ENCODE measurements at regions not wholly inside any gene's neighbourhood (a gene's known extent, or its start where the extent isn't known, plus 50 kb on each side); places are given as distances from the start of the nearest gene placed in this dataset.
"Not testable (repeated sequence)": the region's sequence is repeated elsewhere in the genome, so short reads cannot be mapped to it uniquely, and the experiment has no call there.

DNA sequence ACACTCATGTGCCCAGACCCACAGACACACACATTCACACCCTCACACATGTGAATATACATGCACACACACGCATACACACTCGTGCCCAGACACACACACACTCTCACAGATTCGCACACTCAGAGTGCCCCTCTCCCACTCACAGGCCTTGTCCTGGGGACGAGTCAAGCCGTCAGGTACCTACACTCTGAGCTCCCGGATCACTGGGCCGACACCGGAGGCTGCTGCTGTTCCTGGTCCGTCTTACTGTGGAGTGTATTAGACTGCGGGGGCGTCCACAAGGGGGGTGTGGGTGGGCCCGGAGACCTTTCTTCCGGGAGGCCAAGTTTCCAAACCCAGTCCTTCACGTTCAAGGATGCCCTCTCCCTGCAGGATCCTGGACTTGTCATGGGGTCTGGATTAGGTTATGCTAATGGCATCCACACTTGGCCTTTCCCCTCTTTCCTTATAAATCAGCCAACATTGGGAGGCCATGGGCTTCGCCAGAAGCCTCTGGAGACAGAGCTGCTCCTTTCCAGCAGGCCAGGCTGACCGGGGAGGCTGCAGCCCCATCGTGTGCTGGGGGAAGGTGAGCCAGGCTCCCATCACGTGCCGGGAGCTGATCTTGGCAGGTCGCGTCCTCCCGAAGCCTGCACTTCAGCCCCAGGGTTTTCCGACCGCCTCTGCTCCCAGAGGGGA is 186.4 kb downstream of the NPIPB11 start:
- in situ Hi-C loops (cut with HindIII; ENCODE audit: low pct_ligation_motif_present, low pct_unique_long_range_greater_than_20kb, low sequenced_read_pairs); DNase-seq: not testable (repeated sequence)

GRCh38 chr16:29219562-29219961 is 186.9 kb downstream of the NPIPB11 start:
- DNase-seq; in situ Hi-C loops (cut with HindIII; ENCODE audit: low pct_ligation_motif_present, low pct_unique_long_range_greater_than_20kb, low sequenced_read_pairs): not testable (repeated sequence)

DNA sequence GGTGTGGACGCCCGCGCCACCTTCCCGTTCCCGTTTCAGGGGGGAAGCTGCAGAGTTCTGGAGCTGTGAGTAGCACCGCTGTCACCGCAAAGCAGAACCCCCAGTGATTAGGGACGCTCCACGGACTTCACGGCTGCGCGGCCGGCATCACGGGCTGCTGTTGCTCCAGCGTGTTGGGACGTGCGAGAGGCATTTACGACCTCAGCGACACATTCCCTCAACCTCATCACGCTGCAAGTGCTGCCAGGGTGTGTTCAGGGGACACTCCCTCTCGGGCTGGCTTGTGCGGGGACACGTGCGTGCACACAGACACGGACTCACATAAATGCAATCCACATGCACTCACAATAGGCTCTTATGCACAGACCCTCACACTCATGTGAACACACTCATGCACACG is 187.9 kb downstream of the NPIPB11 start:
- DNase-seq; in situ Hi-C loops (cut with HindIII; ENCODE audit: low pct_ligation_motif_present, low pct_unique_long_range_greater_than_20kb, low sequenced_read_pairs): not testable (repeated sequence)

DNA sequence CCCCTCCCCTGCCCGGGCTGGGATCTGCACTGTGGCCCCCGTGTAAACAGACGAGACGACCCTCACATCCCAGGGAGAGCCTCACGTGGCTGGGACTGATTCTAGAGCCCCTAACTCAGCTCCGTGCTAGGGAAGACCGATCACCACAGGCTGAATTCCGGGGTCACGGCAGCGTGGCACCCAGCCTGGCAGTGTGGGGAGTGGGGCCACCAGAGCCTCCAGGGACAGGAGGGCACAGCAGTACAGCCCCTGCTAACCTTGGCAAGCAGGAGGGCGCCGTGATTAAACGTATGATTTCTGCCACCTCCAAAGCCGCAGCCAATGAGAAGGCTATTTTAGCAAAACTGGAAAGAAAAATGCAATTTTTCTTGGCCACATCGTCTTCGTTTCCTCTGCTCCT is 188.3 kb downstream of the NPIPB11 start:
- in situ Hi-C loops (cut with HindIII; ENCODE audit: low pct_ligation_motif_present, low pct_unique_long_range_greater_than_20kb, low sequenced_read_pairs); DNase-seq: not testable (repeated sequence)

DNA sequence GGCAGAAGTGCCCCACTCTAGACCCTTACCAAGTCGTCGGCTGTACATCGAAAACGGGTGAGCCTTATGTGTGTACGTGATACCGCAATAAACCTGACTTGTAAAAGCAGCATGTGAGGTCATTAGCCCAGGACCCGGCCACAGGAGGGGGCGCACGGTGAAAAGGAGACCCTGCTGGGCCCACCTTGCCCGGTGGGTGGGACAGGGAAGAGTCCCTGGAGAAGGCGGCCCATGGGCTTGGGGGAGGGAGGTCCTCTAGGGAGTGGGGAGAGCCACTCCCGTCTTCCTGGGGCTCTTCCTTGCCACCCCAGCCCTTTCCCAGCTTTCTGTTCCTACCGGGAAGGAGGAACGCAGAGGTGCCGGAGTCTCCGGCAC is 188.8 kb downstream of the NPIPB11 start:
- in situ Hi-C loops (cut with HindIII; ENCODE audit: low pct_ligation_motif_present, low pct_unique_long_range_greater_than_20kb, low sequenced_read_pairs); DNase-seq: not testable (repeated sequence)

DNA sequence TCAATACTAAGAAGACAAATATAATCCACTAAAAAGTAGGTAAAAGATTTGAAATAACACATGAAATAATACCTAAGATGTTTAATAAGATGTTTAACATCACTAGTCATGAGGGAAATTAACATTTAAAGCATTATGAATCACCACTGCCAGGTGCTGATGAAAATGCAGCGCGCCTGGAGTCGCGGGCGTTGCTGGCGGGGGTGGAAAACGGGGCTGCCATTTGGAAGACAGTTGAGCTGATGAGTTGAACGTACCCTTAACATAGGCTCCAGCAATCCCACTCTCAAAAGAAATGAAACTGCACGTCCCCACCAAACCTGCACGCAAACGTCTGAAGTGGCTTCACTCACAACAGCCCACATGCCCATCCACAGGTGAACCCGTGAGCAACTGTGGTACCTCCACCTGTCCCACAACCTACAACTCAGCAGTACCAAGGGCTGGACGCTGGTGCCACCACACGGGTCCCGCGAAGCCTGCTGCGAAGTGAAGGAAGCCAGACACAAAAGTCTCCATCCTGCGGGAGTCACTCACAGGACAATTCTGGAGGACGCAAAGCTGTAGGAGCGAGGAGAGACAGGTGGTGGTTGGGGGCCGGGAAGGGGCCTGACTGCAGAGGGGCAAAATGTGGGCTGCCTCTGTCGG is 189.3 kb downstream of the NPIPB11 start:
- in situ Hi-C loops (cut with HindIII; ENCODE audit: low pct_ligation_motif_present, low pct_unique_long_range_greater_than_20kb, low sequenced_read_pairs) = not testable (repeated sequence)

GRCh38 chr16:29213770-29214169 is 192.7 kb downstream of the NPIPB11 start:
- DNase-seq; in situ Hi-C loops (cut with HindIII; ENCODE audit: low pct_ligation_motif_present, low pct_unique_long_range_greater_than_20kb, low sequenced_read_pairs): not testable (repeated sequence)

More for the DNA sequence above, 189.3 kb downstream of the NPIPB11 start:
- not testable (repeated sequence) for DNase-seq

DNA sequence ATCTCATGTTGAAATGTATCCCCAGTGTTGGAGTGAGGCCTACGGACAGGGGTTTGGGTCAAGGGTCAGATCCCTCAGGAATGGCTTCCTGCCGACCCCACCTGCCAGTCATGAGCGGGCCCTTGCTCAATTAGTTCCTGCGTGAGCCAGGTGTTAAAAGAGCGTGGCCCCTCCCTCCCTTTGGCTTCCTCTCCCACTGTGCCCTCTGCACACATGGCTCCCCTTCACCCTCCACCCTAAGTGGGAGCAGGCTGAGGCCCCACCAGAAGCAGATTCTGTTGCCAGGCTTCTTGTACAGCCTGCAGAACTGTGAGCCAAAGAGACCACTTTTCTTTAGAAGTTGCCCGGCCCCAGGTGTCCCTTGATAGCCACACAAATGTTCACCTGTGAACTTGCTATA is 193.3 kb downstream of the NPIPB11 start:
- in situ Hi-C loops (cut with HindIII; ENCODE audit: low pct_ligation_motif_present, low pct_unique_long_range_greater_than_20kb, low sequenced_read_pairs); DNase-seq: not testable (repeated sequence)

DNA sequence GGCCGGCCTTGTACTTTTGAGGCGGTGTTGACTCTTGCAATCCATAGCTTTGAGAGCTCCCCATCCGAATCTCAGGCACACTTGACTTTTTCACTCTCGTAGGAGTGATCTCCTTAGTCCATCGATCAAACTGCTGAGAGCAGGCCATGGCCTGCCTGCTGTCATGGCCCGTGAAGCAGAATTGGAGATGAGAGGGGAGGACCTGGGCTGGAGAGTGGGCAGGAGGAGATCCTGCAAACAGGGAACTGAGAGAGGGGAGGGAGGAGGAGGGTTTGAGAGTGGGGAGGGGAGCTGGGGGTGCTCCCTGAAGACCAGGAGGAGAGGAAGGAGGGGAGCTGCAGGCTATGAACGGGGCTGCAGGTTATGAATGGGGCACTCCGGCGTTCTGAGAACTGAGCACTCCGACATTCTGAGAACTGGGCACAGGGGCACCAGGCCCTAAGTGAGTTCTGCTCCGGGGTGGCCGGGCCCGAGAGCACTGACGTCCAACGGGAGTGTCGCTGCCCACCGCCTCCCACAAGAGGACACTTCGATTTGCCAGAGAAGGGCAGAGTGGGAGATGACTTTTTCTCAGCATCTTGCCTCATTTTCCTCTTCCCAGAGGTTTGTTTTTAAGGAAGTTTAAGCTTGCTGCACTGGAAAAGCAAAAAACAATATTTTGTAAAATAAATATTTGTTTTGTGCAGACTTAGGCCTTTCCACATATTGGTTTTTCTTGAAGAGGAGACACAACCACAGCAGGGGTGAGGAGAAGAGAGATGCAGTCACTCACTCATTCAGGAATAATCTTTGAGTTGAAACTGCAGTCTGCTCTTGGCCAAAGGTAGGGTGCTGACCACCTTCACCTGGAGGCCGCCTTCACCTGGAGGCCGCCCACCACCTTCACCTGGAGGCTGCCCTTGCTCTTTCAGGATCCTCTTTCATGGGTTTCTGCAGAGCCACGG is 194.2 kb downstream of the NPIPB11 start:
- DNase-seq; in situ Hi-C loops (cut with HindIII; ENCODE audit: low pct_ligation_motif_present, low pct_unique_long_range_greater_than_20kb, low sequenced_read_pairs): not testable (repeated sequence)

DNA sequence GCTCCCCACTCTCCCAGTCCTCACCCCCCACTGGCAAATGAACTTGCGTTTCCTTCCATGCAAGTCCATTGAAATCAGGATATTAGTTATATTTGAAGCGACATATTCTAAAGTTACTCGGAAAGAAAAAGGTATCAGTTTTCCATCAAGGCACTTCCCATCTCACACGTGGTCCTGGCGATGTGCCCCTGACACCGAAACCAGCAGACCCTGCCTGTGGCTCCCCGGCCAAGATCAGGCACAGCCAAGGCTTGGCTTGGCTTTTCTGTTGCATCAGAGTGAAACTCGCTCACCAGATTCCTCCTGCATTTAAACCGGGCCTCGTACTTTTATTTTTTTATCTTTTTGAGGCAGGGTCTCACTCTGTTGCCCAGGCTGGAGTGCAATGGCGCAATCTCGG is 195.1 kb downstream of the NPIPB11 start:
- DNase-seq; in situ Hi-C loops (cut with HindIII; ENCODE audit: low pct_ligation_motif_present, low pct_unique_long_range_greater_than_20kb, low sequenced_read_pairs): not testable (repeated sequence)

- in situ Hi-C loops (cut with HindIII; ENCODE audit: low pct_ligation_motif_present, low pct_unique_long_range_greater_than_20kb, low sequenced_read_pairs); DNase-seq: not testable (repeated sequence)
These were observed 196.0 kb downstream of the NPIPB11 start for GRCh38 chr16:29210299-29211150.

- in situ Hi-C loops (cut with HindIII; ENCODE audit: low pct_ligation_motif_present, low pct_unique_long_range_greater_than_20kb, low sequenced_read_pairs); DNase-seq: not testable (repeated sequence)
These were observed 200.4 kb downstream of the NPIPB11 start for GRCh38 chr16:29206120-29206519.

- in situ Hi-C loops (cut with HindIII; ENCODE audit: low pct_ligation_motif_present, low pct_unique_long_range_greater_than_20kb, low sequenced_read_pairs); DNase-seq: not testable (repeated sequence)
These were observed 201.4 kb downstream of the NPIPB11 start for GRCh38 chr16:29205151-29205550.

GRCh38 chr16:29204806-29205135 is 201.7 kb downstream of the NPIPB11 start:
- no peak for DNase-seq
- in situ Hi-C loops (cut with HindIII; ENCODE audit: low pct_ligation_motif_present, low pct_unique_long_range_greater_than_20kb, low sequenced_read_pairs) = no loop called here

- in situ Hi-C loops (cut with HindIII; ENCODE audit: low pct_ligation_motif_present, low pct_unique_long_range_greater_than_20kb, low sequenced_read_pairs); DNase-seq: not testable (repeated sequence)
These were observed 202.3 kb downstream of the NPIPB11 start for GRCh38 chr16:29203933-29204805.

DNA sequence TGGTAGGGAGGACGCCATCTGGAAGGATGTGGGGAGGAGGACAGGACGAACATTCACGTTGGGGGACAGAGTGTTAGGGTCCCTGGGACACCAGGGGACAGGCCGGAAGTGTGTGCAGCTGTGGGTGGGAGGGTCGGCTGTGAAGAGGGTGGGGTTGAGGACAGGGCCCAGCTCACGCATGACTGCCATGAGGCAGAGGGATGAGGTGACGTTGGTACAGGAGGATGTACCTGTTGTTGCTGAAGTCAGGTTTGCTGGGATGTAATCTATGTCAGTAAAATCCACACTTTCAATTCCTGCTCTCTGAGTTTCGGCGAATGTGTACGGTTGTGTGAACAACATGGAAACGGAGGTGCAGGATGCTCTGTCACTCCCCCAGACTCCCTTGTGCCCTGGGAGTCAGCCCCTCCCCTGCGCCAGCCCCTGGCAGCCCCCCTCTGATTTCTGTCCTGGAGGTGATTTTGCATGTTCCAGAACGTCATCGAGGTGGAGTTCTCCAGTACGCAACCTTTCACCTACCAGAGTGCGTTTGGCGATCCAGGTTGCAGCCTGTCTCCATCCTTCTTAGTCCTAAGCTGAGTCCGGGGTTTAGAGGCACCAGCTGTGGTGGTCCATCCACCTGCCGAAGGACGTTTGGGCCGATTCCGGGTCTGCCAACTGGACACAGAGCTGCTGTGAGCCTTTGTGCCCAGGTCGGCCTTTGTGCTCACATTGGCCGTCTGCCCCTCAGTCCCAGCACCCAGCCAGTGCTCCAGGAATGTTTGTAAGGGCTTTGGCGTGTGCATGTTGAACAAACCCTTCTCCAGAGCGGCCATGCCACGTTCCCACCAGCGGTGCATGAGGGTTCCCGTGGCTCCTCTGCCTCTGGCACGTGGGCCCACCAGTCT is 203.2 kb downstream of the NPIPB11 start:
- DNase-seq; in situ Hi-C loops (cut with HindIII; ENCODE audit: low pct_ligation_motif_present, low pct_unique_long_range_greater_than_20kb, low sequenced_read_pairs): not testable (repeated sequence)
